ENCODE measurements at regions not wholly inside any gene's neighbourhood (a gene's known extent, or its start where the extent isn't known, plus 50 kb on each side); places are given as distances from the start of the nearest gene placed in this dataset.

- DNase-seq, result peak in 3 of 5 donors; percentile 11 to 38 (median 13)
- no peak overlapping the region for H3K9ac ChIP-seq (ENCODE audit: low read length in 3 of 3)
- H3K9me3 ChIP-seq (ENCODE audit: control insufficient read depth in 2 of 3, insufficient read depth in 1 of 3, low read length in 3 of 3), result no peaks in the 10 kb centered on the region
- no peaks in the 10 kb centered on the region for H3K36me3 ChIP-seq (ENCODE audit: control insufficient read depth in 2 of 3, insufficient read depth in 3 of 3, low read length in 3 of 3)
- H3K27me3 ChIP-seq (ENCODE audit: control insufficient read depth, insufficient read depth, low read length), result no peaks in the 10 kb centered on the region
- intact Hi-C loops (cut with DNase I), result no loop called here
- TF ChIP-seq CTCF (IDR thresholded peaks at IDR 0.05; ENCODE audit: borderline replicate concordance, extremely low read depth, insufficient read depth), result no peak
- no peak for FAIRE-seq
- H3K27ac ChIP-seq (ENCODE audit: low read depth in 2 of 2, low read length in 2 of 2), result no peak overlapping the region
- no peaks in the 10 kb centered on the region for H3K4me1 ChIP-seq (ENCODE audit: control insufficient read depth in 2 of 3, insufficient read depth in 2 of 3, low read depth in 1 of 3, low read length in 3 of 3)
- no peak overlapping the region for H3K4me3 ChIP-seq (ENCODE audit: low read length in 3 of 3)
Measured at GRCh38 chr16:59698346-59699020, 964.4 kb upstream of the GOT2 start.

DNA sequence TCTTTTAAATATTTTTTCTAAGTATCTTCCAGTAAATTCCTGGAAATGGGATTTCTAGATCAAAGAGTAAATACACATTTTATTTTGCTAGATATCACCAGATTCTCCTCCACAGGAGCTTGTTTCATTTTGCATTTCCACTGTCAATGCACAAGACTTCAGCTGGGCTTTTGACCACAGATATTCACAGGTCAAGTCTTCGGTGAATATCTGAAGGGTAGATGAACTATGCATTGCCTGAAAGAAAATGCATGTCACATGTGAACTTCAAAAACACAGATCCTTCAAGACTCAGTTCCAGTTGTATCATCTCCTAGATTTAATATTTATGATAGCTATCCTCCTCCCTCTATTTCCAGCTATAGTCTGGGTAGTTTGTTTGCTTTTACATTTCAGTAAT lies 963.6 kb upstream of the GOT2 start:
- Histone ChIP-seq H3K9me3 (ENCODE audit: control insufficient read depth in 2 of 3, insufficient read depth in 1 of 3, low read length in 3 of 3) (no peaks in the 10 kb centered on the region), H3K27ac (ENCODE audit: low read depth in 2 of 2, low read length in 2 of 2) (no peak overlapping the region), H3K4me3 (ENCODE audit: low read length in 3 of 3) (no peak overlapping the region), H3K9ac (ENCODE audit: low read length in 3 of 3) (no peak overlapping the region), H3K27me3 (ENCODE audit: control insufficient read depth, insufficient read depth, low read length) (no peaks in the 10 kb centered on the region), H3K4me1 (ENCODE audit: control insufficient read depth in 2 of 3, insufficient read depth in 2 of 3, low read depth in 1 of 3, low read length in 3 of 3) (no peaks in the 10 kb centered on the region), H3K36me3 (ENCODE audit: control insufficient read depth in 2 of 3, insufficient read depth in 3 of 3, low read length in 3 of 3) (no peaks in the 10 kb centered on the region)
- TF ChIP-seq CTCF (IDR thresholded peaks at IDR 0.05; ENCODE audit: borderline replicate concordance, extremely low read depth, insufficient read depth), result no peak
- intact Hi-C loops (cut with DNase I), result no loop called here
- DNase-seq (peak in 1 of 5 donors; percentile 8), FAIRE-seq (no peak)

- H3K36me3 ChIP-seq (ENCODE audit: control insufficient read depth in 2 of 3, insufficient read depth in 3 of 3, low read length in 3 of 3), result no peaks in the 10 kb centered on the region
- DNase-seq (no peak), FAIRE-seq (no peak)
- TF ChIP-seq CTCF (IDR thresholded peaks at IDR 0.05; ENCODE audit: borderline replicate concordance, extremely low read depth, insufficient read depth), result no peak
- H3K9me3 ChIP-seq (ENCODE audit: control insufficient read depth in 2 of 3, insufficient read depth in 1 of 3, low read length in 3 of 3), result no peaks in the 10 kb centered on the region
- H3K4me3 ChIP-seq (ENCODE audit: low read length in 3 of 3), result no peak overlapping the region
- no peak overlapping the region for H3K27ac ChIP-seq (ENCODE audit: low read depth in 2 of 2, low read length in 2 of 2)
- H3K27me3 ChIP-seq (ENCODE audit: control insufficient read depth, insufficient read depth, low read length), result no peaks in the 10 kb centered on the region
- H3K4me1 ChIP-seq (ENCODE audit: control insufficient read depth in 2 of 3, insufficient read depth in 2 of 3, low read depth in 1 of 3, low read length in 3 of 3), result no peaks in the 10 kb centered on the region
- intact Hi-C loops (cut with DNase I), result no loop called here
- H3K9ac ChIP-seq (ENCODE audit: low read length in 3 of 3), result no peak overlapping the region
Measured at GRCh38 chr16:59697236-59697635, 963.1 kb upstream of the GOT2 start.

DNA sequence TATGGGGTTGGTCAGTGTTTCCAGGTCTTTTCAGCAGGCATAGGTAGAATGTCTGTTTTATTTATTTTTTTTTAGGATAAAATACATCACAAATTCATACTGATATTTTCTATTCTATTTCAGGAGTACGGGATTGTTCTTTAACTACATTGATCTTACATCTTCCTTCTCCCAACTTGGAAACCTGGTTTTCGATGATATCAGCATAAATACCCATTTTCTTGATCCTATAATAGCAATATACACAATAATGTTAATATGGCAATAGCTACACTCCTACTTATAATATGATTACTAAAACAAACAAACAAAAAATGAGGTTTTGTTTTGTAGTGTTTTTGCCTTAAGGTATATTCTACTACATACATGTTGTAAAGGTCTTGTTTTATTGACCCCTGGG lies 962.4 kb upstream of the GOT2 start:
- no peak for FAIRE-seq
- H3K36me3 ChIP-seq (ENCODE audit: control insufficient read depth in 2 of 3, insufficient read depth in 3 of 3, low read length in 3 of 3), result no peaks in the 10 kb centered on the region

More for the DNA sequence above, 962.4 kb upstream of the GOT2 start:
- Histone ChIP-seq H3K4me3 (ENCODE audit: low read length in 3 of 3) (no peak overlapping the region), H3K4me1 (ENCODE audit: control insufficient read depth in 2 of 3, insufficient read depth in 2 of 3, low read depth in 1 of 3, low read length in 3 of 3) (no peaks in the 10 kb centered on the region), H3K9me3 (ENCODE audit: control insufficient read depth in 2 of 3, insufficient read depth in 1 of 3, low read length in 3 of 3) (no peaks in the 10 kb centered on the region), H3K27me3 (ENCODE audit: control insufficient read depth, insufficient read depth, low read length) (no peaks in the 10 kb centered on the region), H3K27ac (ENCODE audit: low read depth in 2 of 2, low read length in 2 of 2) (no peak overlapping the region), H3K9ac (ENCODE audit: low read length in 3 of 3) (no peak overlapping the region)
- no peak for DNase-seq
- TF ChIP-seq CTCF (IDR thresholded peaks at IDR 0.05; ENCODE audit: borderline replicate concordance, extremely low read depth, insufficient read depth), result no peak
- intact Hi-C loops (cut with DNase I), result no loop called here

All from kidney (tissue), 13 donors.